SU-DHL-6 (cell line): ENCODE measurements at regions not wholly inside any gene's neighbourhood (a gene's known extent, or its start where the extent isn't known, plus 50 kb on each side); places are given as distances from the start of the nearest gene placed in this dataset.

Experiments used
- CTCF ChIP-seq: fragments of 200-600 bp; sonication (generic); IDR thresholded peaks from one replicate; pipeline ENCODE4 v1.5.1; 2017; ENCODE audit warnings: antibody characterized with exemption, mild to moderate bottlenecking, low read length, moderate library complexity; ENCODE audit not compliant: insufficient read depth, poor library complexity, severe bottlenecking
- EZH2phosphoT487 ChIP-seq: fragments of 200-600 bp; sonication (generic), shearing (Covaris generic); conservative IDR thresholded peaks from 2 replicates; pipeline ENCODE4 v1.6.1; 2018; ENCODE audit warnings: mild to moderate bottlenecking, antibody characterized with exemption, low read length, moderate library complexity, mixed read lengths

GRCh38 chr6:112752305-112752704, 405.2 kb downstream of the RFPL4B start:
- TF ChIP-seq CTCF (no peak), EZH2phosphoT487 (no peak)
